ENCODE measurements at regions not wholly inside any gene's neighbourhood (a gene's known extent, or its start where the extent isn't known, plus 50 kb on each side); places are given as distances from the start of the nearest gene placed in this dataset.

DNA sequence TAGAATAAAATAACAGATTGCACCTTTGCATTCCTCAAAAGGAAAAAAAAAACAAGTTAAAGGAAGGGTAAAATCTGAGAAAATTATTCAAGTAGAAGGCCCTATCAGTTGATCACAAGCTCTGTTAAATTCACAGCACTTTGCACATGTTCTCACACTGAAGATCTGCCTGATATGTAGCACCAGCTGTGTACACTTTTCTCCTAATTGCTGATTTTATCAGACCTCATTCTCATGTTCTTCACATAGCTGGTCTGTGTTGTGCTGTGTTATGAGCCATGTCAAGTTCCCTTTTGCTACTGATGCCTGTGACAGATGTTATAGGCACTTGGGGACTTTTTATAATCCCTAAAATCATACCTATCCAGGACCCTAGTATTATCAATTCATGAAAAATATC lies 390.4 kb upstream of the PRR16 start:
- Histone ChIP-seq H3K36me3 (replicated peaks in 1 of 2; ENCODE audit: control insufficient read depth in 1 of 2, insufficient read depth in 2 of 2, low read length in 2 of 2) (no peaks in the 10 kb centered on the region), H3K79me2 (ENCODE audit: insufficient read depth, low read length) (no peaks in the 10 kb centered on the region), H3K9ac (ENCODE audit: insufficient read depth, low read depth, low read length) (no peak overlapping the region), H3K4me1 (ENCODE audit: insufficient read depth, low read length) (no peaks in the 10 kb centered on the region), H3K27me3 (ENCODE audit: control insufficient read depth in 1 of 2, insufficient read depth in 2 of 2, low read length in 2 of 2) (no peaks in the 10 kb centered on the region), H3K4me2 (ENCODE audit: low read depth, low read length) (no peak overlapping the region), H4K20me1 (ENCODE audit: insufficient read depth, low read length) (no peaks in the 10 kb centered on the region), H3K4me3 (replicated peaks in 1 of 3; ENCODE audit: insufficient read depth in 1 of 3, low read depth in 2 of 3, low read length in 3 of 3) (no peak overlapping the region), H3K9me3 (ENCODE audit: low read length) (no peaks in the 10 kb centered on the region), H3K27ac (ENCODE audit: extremely low read length, insufficient read depth, low read length) (no peak overlapping the region), H2AFZ (ENCODE audit: low read length) (no peak overlapping the region)
- no TSS peak for BruUV-seq (replicated peaks)
- ChIA-PET POLR2A (no interaction called here), CTCF (ENCODE audit: low intra/inter-chr PET ratio, low total read pairs) (no interaction called here)
- DNase-seq (ENCODE audit: low spot score) (no peak), FAIRE-seq (no peak), ATAC-seq (no peak)
- TF ChIP-seq ZNF281 (CRISPR knock-in tag; IDR thresholded peaks at IDR 0.05; ENCODE audit: borderline replicate concordance) (no peak), THYN1 (CRISPR knock-in tag; IDR thresholded peaks at IDR 0.05; ENCODE audit: borderline replicate concordance, low read depth) (no peak), ZBTB42 (CRISPR knock-in tag; IDR thresholded peaks at IDR 0.05) (no peak), ZNF784 (CRISPR knock-in tag; IDR thresholded peaks at IDR 0.05; ENCODE audit: borderline replicate concordance) (no peak), NCOA5 (CRISPR knock-in tag; IDR thresholded peaks at IDR 0.05) (no peak), PAF1 (CRISPR knock-in tag; IDR thresholded peaks at IDR 0.05) (no peak), SP4 (CRISPR knock-in tag; IDR thresholded peaks at IDR 0.05) (no peak), ZBTB34 (CRISPR knock-in tag; IDR thresholded peaks at IDR 0.05) (no peak), ELF1 (CRISPR knock-in tag; IDR thresholded peaks at IDR 0.05) (no peak), NFATC3 (CRISPR knock-in tag; IDR thresholded peaks at IDR 0.05) (no peak)
- TF ChIP-seq, protein P1, sequence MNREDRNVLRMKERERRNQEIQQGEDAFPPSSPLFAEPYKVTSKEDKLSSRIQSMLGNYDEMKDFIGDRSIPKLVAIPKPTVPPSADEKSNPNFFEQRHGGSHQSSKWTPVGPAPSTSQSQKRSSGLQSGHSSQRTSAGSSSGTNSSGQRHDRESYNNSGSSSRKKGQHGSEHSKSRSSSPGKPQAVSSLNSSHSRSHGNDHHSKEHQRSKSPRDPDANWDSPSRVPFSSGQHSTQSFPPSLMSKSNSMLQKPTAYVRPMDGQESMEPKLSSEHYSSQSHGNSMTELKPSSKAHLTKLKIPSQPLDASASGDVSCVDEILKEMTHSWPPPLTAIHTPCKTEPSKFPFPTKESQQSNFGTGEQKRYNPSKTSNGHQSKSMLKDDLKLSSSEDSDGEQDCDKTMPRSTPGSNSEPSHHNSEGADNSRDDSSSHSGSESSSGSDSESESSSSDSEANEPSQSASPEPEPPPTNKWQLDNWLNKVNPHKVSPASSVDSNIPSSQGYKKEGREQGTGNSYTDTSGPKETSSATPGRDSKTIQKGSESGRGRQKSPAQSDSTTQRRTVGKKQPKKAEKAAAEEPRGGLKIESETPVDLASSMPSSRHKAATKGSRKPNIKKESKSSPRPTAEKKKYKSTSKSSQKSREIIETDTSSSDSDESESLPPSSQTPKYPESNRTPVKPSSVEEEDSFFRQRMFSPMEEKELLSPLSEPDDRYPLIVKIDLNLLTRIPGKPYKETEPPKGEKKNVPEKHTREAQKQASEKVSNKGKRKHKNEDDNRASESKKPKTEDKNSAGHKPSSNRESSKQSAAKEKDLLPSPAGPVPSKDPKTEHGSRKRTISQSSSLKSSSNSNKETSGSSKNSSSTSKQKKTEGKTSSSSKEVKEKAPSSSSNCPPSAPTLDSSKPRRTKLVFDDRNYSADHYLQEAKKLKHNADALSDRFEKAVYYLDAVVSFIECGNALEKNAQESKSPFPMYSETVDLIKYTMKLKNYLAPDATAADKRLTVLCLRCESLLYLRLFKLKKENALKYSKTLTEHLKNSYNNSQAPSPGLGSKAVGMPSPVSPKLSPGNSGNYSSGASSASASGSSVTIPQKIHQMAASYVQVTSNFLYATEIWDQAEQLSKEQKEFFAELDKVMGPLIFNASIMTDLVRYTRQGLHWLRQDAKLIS (CRISPR knock-in tag; IDR thresholded peaks at IDR 0.05), result no peak
- in situ Hi-C loops (cut with HindIII; ENCODE audit: extremely low pct_ligation_motif_present, low pct_unique_long_range_greater_than_20kb) (no loop called here), intact Hi-C loops (cut with micrococcal nuclease; ENCODE audit: unreplicated experiment) (no loop called here)

Measured in HepG2 (cell line).